ENCODE measurements at regions not wholly inside any gene's neighbourhood (a gene's known extent, or its start where the extent isn't known, plus 50 kb on each side); places are given as distances from the start of the nearest gene placed in this dataset.

GRCh38 chr15:53297828-53298227 is 461.6 kb downstream of the WDR72 start:
- Histone ChIP-seq H3K4me1 (ENCODE audit: insufficient read depth, low read length) (no peaks in the 10 kb centered on the region), H3K9me3 (ENCODE audit: control insufficient read depth in 1 of 2, low read length in 2 of 2) (no peaks in the 10 kb centered on the region), H3K36me3 (ENCODE audit: insufficient read depth, low read length) (no peaks in the 10 kb centered on the region), H3K27ac (ENCODE audit: low read depth, low read length) (no peak overlapping the region), H3K4me3 (ENCODE audit: low read length in 2 of 2) (no peak overlapping the region), H3K27me3 (ENCODE audit: insufficient read depth, low read length) (no peaks in the 10 kb centered on the region)
- H3K36me3 Mint-ChIP-seq = no peaks in the 10 kb centered on the region
- no peak for DNase-seq
- POLR2A ChIA-PET (ENCODE audit: partially characterized antibody) = no interaction called here
- CTCF ChIA-PET (ENCODE audit: partially characterized antibody) = no interaction called here
- no peak overlapping the region for H3K27ac Mint-ChIP-seq
- no peaks in the 10 kb centered on the region for H3K27me3 Mint-ChIP-seq
- intact Hi-C loops (cut with micrococcal nuclease) = no loop called here
- H3K4me3 Mint-ChIP-seq = no peak overlapping the region
- no peaks in the 10 kb centered on the region for H3K4me1 Mint-ChIP-seq
- peaks cover 0 to 2% (median 0%) of the 10 kb centered on the region in 8 donors for H3K9me3 Mint-ChIP-seq

GRCh38 chr15:53296603-53297002 is 462.9 kb downstream of the WDR72 start:
- no peaks in the 10 kb centered on the region for H3K36me3 Mint-ChIP-seq
- POLR2A ChIA-PET (ENCODE audit: partially characterized antibody) = no interaction called here
- Histone ChIP-seq H3K27ac (ENCODE audit: low read depth, low read length) (no peak overlapping the region), H3K4me1 (ENCODE audit: insufficient read depth, low read length) (no peaks in the 10 kb centered on the region), H3K27me3 (ENCODE audit: insufficient read depth, low read length) (no peaks in the 10 kb centered on the region), H3K9me3 (ENCODE audit: control insufficient read depth in 1 of 2, low read length in 2 of 2) (no peaks in the 10 kb centered on the region), H3K36me3 (ENCODE audit: insufficient read depth, low read length) (no peaks in the 10 kb centered on the region), H3K4me3 (ENCODE audit: low read length in 2 of 2) (no peak overlapping the region)
- DNase-seq = no peak
- H3K27me3 Mint-ChIP-seq = no peaks in the 10 kb centered on the region
- CTCF ChIA-PET (ENCODE audit: partially characterized antibody) = no interaction called here
- peaks cover 0 to 2% (median 0%) of the 10 kb centered on the region in 8 donors for H3K9me3 Mint-ChIP-seq
- no peak overlapping the region for H3K27ac Mint-ChIP-seq
- no peaks in the 10 kb centered on the region for H3K4me1 Mint-ChIP-seq
- no peak overlapping the region for H3K4me3 Mint-ChIP-seq
- intact Hi-C loops (cut with micrococcal nuclease) = no loop called here

GRCh38 chr15:53295574-53295973 is 463.9 kb downstream of the WDR72 start:
- POLR2A ChIA-PET (ENCODE audit: partially characterized antibody) = no interaction called here
- no peak overlapping the region for H3K27ac Mint-ChIP-seq
- intact Hi-C loops (cut with micrococcal nuclease) = no loop called here
- no peaks in the 10 kb centered on the region for H3K4me1 Mint-ChIP-seq
- no peak for DNase-seq
- H3K9me3 ChIP-seq (ENCODE audit: control insufficient read depth in 1 of 2, low read length in 2 of 2) = no peaks in the 10 kb centered on the region
- CTCF ChIA-PET (ENCODE audit: partially characterized antibody) = no interaction called here
- no peak overlapping the region for H3K4me3 Mint-ChIP-seq
- no peaks in the 10 kb centered on the region for H3K36me3 Mint-ChIP-seq
- peaks cover 0 to 2% (median 0%) of the 10 kb centered on the region in 8 donors for H3K9me3 Mint-ChIP-seq
- H3K27me3 ChIP-seq (ENCODE audit: insufficient read depth, low read length) = no peaks in the 10 kb centered on the region
- no peak overlapping the region for H3K4me3 ChIP-seq (ENCODE audit: low read length in 2 of 2)
- no peaks in the 10 kb centered on the region for H3K4me1 ChIP-seq (ENCODE audit: insufficient read depth, low read length)
- H3K27ac ChIP-seq (ENCODE audit: low read depth, low read length) = no peak overlapping the region
- no peaks in the 10 kb centered on the region for H3K27me3 Mint-ChIP-seq
- no peaks in the 10 kb centered on the region for H3K36me3 ChIP-seq (ENCODE audit: insufficient read depth, low read length)

- POLR2A ChIA-PET (ENCODE audit: partially characterized antibody) = no interaction called here
- no peak overlapping the region for H3K4me3 Mint-ChIP-seq
- H3K27ac Mint-ChIP-seq = no peak overlapping the region
- Histone ChIP-seq H3K4me1 (ENCODE audit: insufficient read depth, low read length) (no peaks in the 10 kb centered on the region), H3K4me3 (ENCODE audit: low read length in 2 of 2) (no peak overlapping the region), H3K27ac (ENCODE audit: low read depth, low read length) (no peak overlapping the region), H3K36me3 (ENCODE audit: insufficient read depth, low read length) (no peaks in the 10 kb centered on the region), H3K27me3 (ENCODE audit: insufficient read depth, low read length) (no peaks in the 10 kb centered on the region), H3K9me3 (ENCODE audit: control insufficient read depth in 1 of 2, low read length in 2 of 2) (no peaks in the 10 kb centered on the region)
- no peak for DNase-seq
- CTCF ChIA-PET (ENCODE audit: partially characterized antibody) = no interaction called here
- H3K9me3 Mint-ChIP-seq = peaks cover 0 to 1% (median 0%) of the 10 kb centered on the region in 8 donors
- no peaks in the 10 kb centered on the region for H3K4me1 Mint-ChIP-seq
- intact Hi-C loops (cut with micrococcal nuclease) = no loop called here
- no peaks in the 10 kb centered on the region for H3K36me3 Mint-ChIP-seq
- H3K27me3 Mint-ChIP-seq = peaks cover 0 to 2% of the 10 kb centered on the region in 2 donors
Observed at GRCh38 chr15:53288542-53288941, 470.9 kb downstream of the WDR72 start.

GRCh38 chr15:53274630-53275029 is 484.5 kb upstream of the ONECUT1 start:
- no peaks in the 10 kb centered on the region for H3K4me1 ChIP-seq (ENCODE audit: insufficient read depth, low read length)
- H3K27ac ChIP-seq (ENCODE audit: low read depth, low read length) = no peak overlapping the region
- H3K36me3 Mint-ChIP-seq = no peaks in the 10 kb centered on the region
- peaks cover 0 to 7% of the 10 kb centered on the region in 2 donors for H3K27me3 Mint-ChIP-seq
- ChIA-PET CTCF (ENCODE audit: partially characterized antibody) (no interaction called here), POLR2A (ENCODE audit: partially characterized antibody) (no interaction called here)
- H3K4me3 Mint-ChIP-seq = no peak overlapping the region
- H3K27me3 ChIP-seq (ENCODE audit: insufficient read depth, low read length) = no peaks in the 10 kb centered on the region
- H3K9me3 Mint-ChIP-seq = peaks cover 0 to 8% (median 3%) of the 10 kb centered on the region in 8 donors
- H3K4me1 Mint-ChIP-seq = no peaks in the 10 kb centered on the region
- DNase-seq = no peak
- H3K4me3 ChIP-seq (ENCODE audit: low read length in 2 of 2) = no peak overlapping the region
- H3K27ac Mint-ChIP-seq = no peak overlapping the region
- H3K9me3 ChIP-seq (ENCODE audit: control insufficient read depth in 1 of 2, low read length in 2 of 2) = no peaks in the 10 kb centered on the region
- intact Hi-C loops (cut with micrococcal nuclease) = no loop called here
- H3K36me3 ChIP-seq (ENCODE audit: insufficient read depth, low read length) = no peaks in the 10 kb centered on the region

GRCh38 chr15:53272116-53272515 is 482.0 kb upstream of the ONECUT1 start:
- no peaks in the 10 kb centered on the region for H3K4me1 Mint-ChIP-seq
- no peak for DNase-seq
- no peak overlapping the region for H3K4me3 Mint-ChIP-seq
- no peaks in the 10 kb centered on the region for H3K36me3 ChIP-seq (ENCODE audit: insufficient read depth, low read length)
- H3K36me3 Mint-ChIP-seq = no peaks in the 10 kb centered on the region
- H3K9me3 ChIP-seq (ENCODE audit: control insufficient read depth in 1 of 2, low read length in 2 of 2) = no peaks in the 10 kb centered on the region
- H3K27ac Mint-ChIP-seq = no peak overlapping the region
- no peaks in the 10 kb centered on the region for H3K4me1 ChIP-seq (ENCODE audit: insufficient read depth, low read length)
- intact Hi-C loops (cut with micrococcal nuclease) = no loop called here
- no peak overlapping the region for H3K4me3 ChIP-seq (ENCODE audit: low read length in 2 of 2)
- peaks cover 0 to 8% (median under 1%) of the 10 kb centered on the region in 8 donors for H3K9me3 Mint-ChIP-seq
- POLR2A ChIA-PET (ENCODE audit: partially characterized antibody) = no interaction called here
- CTCF ChIA-PET (ENCODE audit: partially characterized antibody) = no interaction called here
- H3K27ac ChIP-seq (ENCODE audit: low read depth, low read length) = no peak overlapping the region
- peaks cover 0 to 7% of the 10 kb centered on the region in 2 donors for H3K27me3 Mint-ChIP-seq
- H3K27me3 ChIP-seq (ENCODE audit: insufficient read depth, low read length) = no peaks in the 10 kb centered on the region

GRCh38 chr15:53266176-53266575 is 476.0 kb upstream of the ONECUT1 start:
- Mint-ChIP-seq H3K4me1 (no peaks in the 10 kb centered on the region), H3K27me3 (peaks cover 0 to 1% of the 10 kb centered on the region in 2 donors), H3K36me3 (no peaks in the 10 kb centered on the region), H3K27ac (no peak overlapping the region), H3K9me3 (peaks cover 0 to 6% (median 0%) of the 10 kb centered on the region in 8 donors), H3K4me3 (no peak overlapping the region)
- no peaks in the 10 kb centered on the region for H3K27me3 ChIP-seq (ENCODE audit: insufficient read depth, low read length)
- H3K4me3 ChIP-seq (ENCODE audit: low read length in 2 of 2) = no peak overlapping the region
- H3K36me3 ChIP-seq (ENCODE audit: insufficient read depth, low read length) = no peaks in the 10 kb centered on the region
- intact Hi-C loops (cut with micrococcal nuclease) = no loop called here
- ChIA-PET POLR2A (ENCODE audit: partially characterized antibody) (no interaction called here), CTCF (ENCODE audit: partially characterized antibody) (no interaction called here)
- no peaks in the 10 kb centered on the region for H3K4me1 ChIP-seq (ENCODE audit: insufficient read depth, low read length)
- no peak for DNase-seq
- no peaks in the 10 kb centered on the region for H3K9me3 ChIP-seq (ENCODE audit: control insufficient read depth in 1 of 2, low read length in 2 of 2)
- no peak overlapping the region for H3K27ac ChIP-seq (ENCODE audit: low read depth, low read length)

GRCh38 chr15:53260647-53261046 is 470.5 kb upstream of the ONECUT1 start:
- Mint-ChIP-seq H3K4me1 (no peaks in the 10 kb centered on the region), H3K27me3 (no peaks in the 10 kb centered on the region), H3K36me3 (no peaks in the 10 kb centered on the region), H3K4me3 (no peak overlapping the region), H3K27ac (no peak overlapping the region), H3K9me3 (peaks cover 0 to 3% (median 0%) of the 10 kb centered on the region in 8 donors)
- Histone ChIP-seq H3K4me3 (ENCODE audit: low read length in 2 of 2) (no peak overlapping the region), H3K27me3 (ENCODE audit: insufficient read depth, low read length) (no peaks in the 10 kb centered on the region), H3K4me1 (ENCODE audit: insufficient read depth, low read length) (no peaks in the 10 kb centered on the region), H3K9me3 (ENCODE audit: control insufficient read depth in 1 of 2, low read length in 2 of 2) (no peaks in the 10 kb centered on the region), H3K36me3 (ENCODE audit: insufficient read depth, low read length) (no peaks in the 10 kb centered on the region), H3K27ac (ENCODE audit: low read depth, low read length) (no peak overlapping the region)
- intact Hi-C loops (cut with micrococcal nuclease) = no loop called here
- CTCF ChIA-PET (ENCODE audit: partially characterized antibody) = no interaction called here
- POLR2A ChIA-PET (ENCODE audit: partially characterized antibody) = no interaction called here
- no peak for DNase-seq

All from CD4-positive, alpha-beta memory T cell (primary cell).